Suprapubic skin (tissue), 3 donors: ENCODE measurements at regions not wholly inside any gene's neighbourhood (a gene's known extent, or its start where the extent isn't known, plus 50 kb on each side); places are given as distances from the start of the nearest gene placed in this dataset.

Experiments
- EP300 ChIP-seq: sonication (generic); formaldehyde crosslinking; IDR thresholded peaks from one replicate; pipeline ENCODE4 v1.6.1; 2017; ENCODE audit warnings: antibody characterized with exemption
- POLR2A ChIP-seq, 2 donors: fragments of 450-650 bp; IDR thresholded peaks; one replicate each; pipeline ENCODE4 v1.6.1; 2017; ENCODE audit warnings: antibody characterized with exemption in 2 of 2, mild to moderate bottlenecking in 2 of 2, moderate library complexity in 2 of 2
- TF ChIP-seq, protein P1 (sequence below), 2 donors: fragments of 200-600 bp in 1 of 2; fragments of 450-650 bp in 1 of 2; sonication (generic) in 1 of 2; IDR thresholded peaks; one replicate each; pipeline ENCODE4 v1.5.1; 2016 to 2019; ENCODE audit warnings: antibody characterized with exemption in 2 of 2, mild to moderate bottlenecking in 1 of 2, moderate library complexity in 1 of 2

DNA sequence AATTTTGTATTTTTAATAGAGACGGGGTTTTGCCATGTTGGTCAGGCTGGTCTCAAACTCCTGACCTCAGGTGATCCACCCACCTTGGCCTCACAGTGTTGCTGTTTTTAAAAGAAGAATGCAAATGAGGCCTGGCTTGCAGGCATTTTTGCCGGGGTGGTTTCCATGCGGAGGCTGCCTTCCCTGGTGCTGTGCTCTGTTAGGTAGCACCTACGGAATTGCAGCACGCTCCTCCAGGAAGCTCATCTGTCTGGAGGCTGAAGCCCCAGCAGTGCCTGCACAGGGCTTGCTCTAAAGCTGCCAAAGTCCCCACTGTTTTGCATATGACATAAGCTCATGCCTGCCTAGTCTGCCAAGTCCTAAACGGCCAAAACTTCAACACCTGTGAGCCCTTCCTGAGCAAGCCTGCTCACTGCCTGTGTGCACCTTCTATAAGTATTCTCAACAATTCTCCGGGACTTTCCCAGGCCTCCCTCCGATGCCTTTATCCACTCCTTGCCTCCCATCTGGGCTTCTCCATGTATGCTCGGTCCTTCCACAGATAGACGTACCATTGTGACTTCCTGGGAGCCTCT lies 551.3 kb upstream of the RAB6C start:
- TF ChIP-seq POLR2A (IDR thresholded peaks at IDR 0.05) = no peak
- TF ChIP-seq, protein P1, sequence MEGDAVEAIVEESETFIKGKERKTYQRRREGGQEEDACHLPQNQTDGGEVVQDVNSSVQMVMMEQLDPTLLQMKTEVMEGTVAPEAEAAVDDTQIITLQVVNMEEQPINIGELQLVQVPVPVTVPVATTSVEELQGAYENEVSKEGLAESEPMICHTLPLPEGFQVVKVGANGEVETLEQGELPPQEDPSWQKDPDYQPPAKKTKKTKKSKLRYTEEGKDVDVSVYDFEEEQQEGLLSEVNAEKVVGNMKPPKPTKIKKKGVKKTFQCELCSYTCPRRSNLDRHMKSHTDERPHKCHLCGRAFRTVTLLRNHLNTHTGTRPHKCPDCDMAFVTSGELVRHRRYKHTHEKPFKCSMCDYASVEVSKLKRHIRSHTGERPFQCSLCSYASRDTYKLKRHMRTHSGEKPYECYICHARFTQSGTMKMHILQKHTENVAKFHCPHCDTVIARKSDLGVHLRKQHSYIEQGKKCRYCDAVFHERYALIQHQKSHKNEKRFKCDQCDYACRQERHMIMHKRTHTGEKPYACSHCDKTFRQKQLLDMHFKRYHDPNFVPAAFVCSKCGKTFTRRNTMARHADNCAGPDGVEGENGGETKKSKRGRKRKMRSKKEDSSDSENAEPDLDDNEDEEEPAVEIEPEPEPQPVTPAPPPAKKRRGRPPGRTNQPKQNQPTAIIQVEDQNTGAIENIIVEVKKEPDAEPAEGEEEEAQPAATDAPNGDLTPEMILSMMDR (IDR thresholded peaks at IDR 0.05) = no peak
- TF ChIP-seq EP300 = no peak
